ENCODE measurements at regions not wholly inside any gene's neighbourhood (a gene's known extent, or its start where the extent isn't known, plus 50 kb on each side); places are given as distances from the start of the nearest gene placed in this dataset.

DNA sequence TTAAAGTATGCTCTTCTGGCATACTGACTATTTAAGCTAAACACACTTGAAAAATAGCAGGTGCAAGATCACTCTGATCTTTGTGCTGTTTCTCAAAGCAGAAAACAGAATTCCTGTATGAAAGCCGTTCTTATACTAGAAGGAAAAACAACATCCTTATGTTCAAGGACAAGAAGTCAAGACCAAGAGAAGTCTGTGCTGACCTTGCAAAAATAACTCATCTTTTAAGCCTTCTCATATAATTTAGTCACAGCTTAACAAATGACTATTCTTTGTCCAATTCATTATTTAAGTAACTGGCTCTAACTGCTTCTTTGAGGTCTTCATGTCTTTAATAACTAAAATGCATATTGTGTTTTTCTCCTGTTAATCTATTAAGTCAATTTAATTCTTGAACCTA, 2750.2 kb upstream of the PCDH20 start:
- Histone ChIP-seq H3K4me1 (ENCODE audit: control insufficient read depth in 1 of 2, insufficient read depth in 2 of 2, low read length in 2 of 2) (no peaks in the 10 kb centered on the region), H4K12ac (ENCODE audit: low read depth, low read length) (no peak overlapping the region), H3K14ac (ENCODE audit: low read length) (no peak overlapping the region), H3K4me2 (ENCODE audit: low read length) (no peak overlapping the region), H3K4ac (ENCODE audit: low read depth, low read length) (no peak overlapping the region), H3K9me3 (ENCODE audit: insufficient read depth, low read depth, low read length) (peaks cover 2% of the 10 kb centered on the region), H3K79me1 (ENCODE audit: low read length) (no peaks in the 10 kb centered on the region), H2BK5ac (ENCODE audit: low read depth, low read length, poor library complexity) (no peak overlapping the region), H2BK120ac (ENCODE audit: insufficient read depth, low read length, poor library complexity) (no peak overlapping the region), H2AK5ac (ENCODE audit: low read length) (no peak overlapping the region), H3K27ac (ENCODE audit: low read depth, low read length) (no peak overlapping the region), H3K27me3 (ENCODE audit: insufficient read depth, low read length) (no peaks in the 10 kb centered on the region), H2BK12ac (ENCODE audit: low read length) (no peak overlapping the region), H3K36me3 (ENCODE audit: control insufficient read depth in 1 of 2, insufficient read depth in 2 of 2, low read length in 2 of 2) (no peaks in the 10 kb centered on the region), H3K23ac (ENCODE audit: low read length) (no peak overlapping the region), H4K91ac (ENCODE audit: low read depth, low read length) (no peak overlapping the region), H4K8ac (ENCODE audit: low read depth, low read length) (no peak overlapping the region), H3K9ac (ENCODE audit: low read length) (no peak overlapping the region), H2AFZ (ENCODE audit: insufficient read depth, low read length, poor library complexity) (no peak overlapping the region), H3K79me2 (ENCODE audit: control insufficient read depth, insufficient read depth, low read length, poor library complexity) (no peaks in the 10 kb centered on the region), H3K4me3 (ENCODE audit: low read depth, low read length) (no peak overlapping the region), H3K18ac (ENCODE audit: low read length) (no peak overlapping the region)
- DNase-seq, result no peak
- no CpG with 5 or more reads among the region's 1 CpG for WGBS (ENCODE audit: extremely low coverage, insufficient coverage, insufficient read length)

DNA sequence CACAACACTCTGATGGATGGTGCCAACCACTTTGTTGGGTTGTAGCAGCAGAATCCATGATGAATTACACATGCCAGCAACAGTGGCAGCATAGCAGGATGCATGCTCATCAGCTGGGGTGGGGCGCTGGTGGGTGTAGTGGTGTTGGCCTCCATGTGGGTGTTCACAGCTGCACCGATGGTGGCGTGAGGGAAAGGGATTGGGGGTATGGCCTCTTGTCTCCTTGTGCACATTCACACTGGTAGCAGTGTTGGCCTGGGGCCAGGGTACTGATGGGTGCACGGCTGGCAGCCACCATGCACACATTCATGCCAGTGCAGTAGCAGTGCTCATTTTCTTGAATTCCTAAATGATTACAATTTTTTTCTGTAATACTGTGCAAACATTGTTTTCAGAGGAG, 2748.8 kb upstream of the PCDH20 start:
- H4K12ac ChIP-seq (ENCODE audit: low read depth, low read length), result no peak overlapping the region
- H3K27me3 ChIP-seq (ENCODE audit: insufficient read depth, low read length), result no peaks in the 10 kb centered on the region
- H4K8ac ChIP-seq (ENCODE audit: low read depth, low read length), result no peak overlapping the region
- no peak overlapping the region for H3K27ac ChIP-seq (ENCODE audit: low read depth, low read length)
- no peak overlapping the region for H2BK5ac ChIP-seq (ENCODE audit: low read depth, low read length, poor library complexity)
- peak overlapping the region; percentile 44 for H3K4me3 ChIP-seq (ENCODE audit: low read depth, low read length)
- no peak overlapping the region for H3K4ac ChIP-seq (ENCODE audit: low read depth, low read length)
- H3K9me3 ChIP-seq (ENCODE audit: insufficient read depth, low read depth, low read length), result peaks cover 2% of the 10 kb centered on the region
- H2BK120ac ChIP-seq (ENCODE audit: insufficient read depth, low read length, poor library complexity), result no peak overlapping the region
- H3K23ac ChIP-seq (ENCODE audit: low read length), result no peak overlapping the region
- H2AK5ac ChIP-seq (ENCODE audit: low read length), result no peak overlapping the region
- WGBS (ENCODE audit: extremely low coverage, insufficient coverage, insufficient read length), result no CpG with 5 or more reads among the region's 4 CpGs
- no peak overlapping the region for H3K18ac ChIP-seq (ENCODE audit: low read length)
- DNase-seq, result no peak
- no peak overlapping the region for H4K91ac ChIP-seq (ENCODE audit: low read depth, low read length)
- H3K79me2 ChIP-seq (ENCODE audit: control insufficient read depth, insufficient read depth, low read length, poor library complexity), result no peaks in the 10 kb centered on the region
- H2BK12ac ChIP-seq (ENCODE audit: low read length), result no peak overlapping the region
- H3K4me2 ChIP-seq (ENCODE audit: low read length), result no peak overlapping the region
- no peaks in the 10 kb centered on the region for H3K36me3 ChIP-seq (ENCODE audit: control insufficient read depth in 1 of 2, insufficient read depth in 2 of 2, low read length in 2 of 2)
- H3K79me1 ChIP-seq (ENCODE audit: low read length), result no peaks in the 10 kb centered on the region
- no peak overlapping the region for H3K9ac ChIP-seq (ENCODE audit: low read length)
- no peak overlapping the region for H3K14ac ChIP-seq (ENCODE audit: low read length)
- no peak overlapping the region for H2AFZ ChIP-seq (ENCODE audit: insufficient read depth, low read length, poor library complexity)
- no peaks in the 10 kb centered on the region for H3K4me1 ChIP-seq (ENCODE audit: control insufficient read depth in 1 of 2, insufficient read depth in 2 of 2, low read length in 2 of 2)

DNA sequence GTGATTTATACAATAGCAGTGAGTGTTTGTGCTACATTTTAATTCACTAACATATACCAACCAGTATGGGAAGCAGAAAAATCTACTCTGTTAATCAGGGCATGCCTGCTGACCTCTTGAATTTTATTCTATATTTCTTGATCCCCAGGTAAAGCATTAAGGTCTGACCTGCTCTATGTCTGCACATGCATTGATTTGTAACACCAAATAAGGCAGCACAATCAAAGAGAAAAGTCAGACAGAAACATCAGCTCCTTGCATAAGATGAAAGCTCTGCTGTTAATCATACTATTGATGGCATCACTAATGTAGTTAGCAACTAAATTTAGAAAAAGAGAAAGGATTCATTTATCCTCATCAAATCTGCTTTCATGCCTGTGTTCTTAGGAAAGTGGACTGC, 2744.8 kb upstream of the PCDH20 start:
- Histone ChIP-seq H3K23ac (ENCODE audit: low read length) (no peak overlapping the region), H4K12ac (ENCODE audit: low read depth, low read length) (no peak overlapping the region), H3K4ac (ENCODE audit: low read depth, low read length) (no peak overlapping the region), H2BK12ac (ENCODE audit: low read length) (no peak overlapping the region), H4K8ac (ENCODE audit: low read depth, low read length) (no peak overlapping the region), H4K91ac (ENCODE audit: low read depth, low read length) (no peak overlapping the region), H2BK5ac (ENCODE audit: low read depth, low read length, poor library complexity) (no peak overlapping the region), H3K27ac (ENCODE audit: low read depth, low read length) (no peak overlapping the region), H3K9me3 (ENCODE audit: insufficient read depth, low read depth, low read length) (peaks cover 2% of the 10 kb centered on the region), H3K18ac (ENCODE audit: low read length) (no peak overlapping the region), H2BK120ac (ENCODE audit: insufficient read depth, low read length, poor library complexity) (no peak overlapping the region), H3K4me3 (ENCODE audit: low read depth, low read length) (no peak overlapping the region), H2AK5ac (ENCODE audit: low read length) (no peak overlapping the region), H3K9ac (ENCODE audit: low read length) (no peak overlapping the region), H3K79me1 (ENCODE audit: low read length) (no peaks in the 10 kb centered on the region), H3K14ac (ENCODE audit: low read length) (no peak overlapping the region), H2AFZ (ENCODE audit: insufficient read depth, low read length, poor library complexity) (no peak overlapping the region), H3K4me2 (ENCODE audit: low read length) (no peak overlapping the region), H3K27me3 (ENCODE audit: insufficient read depth, low read length) (no peaks in the 10 kb centered on the region), H3K36me3 (ENCODE audit: control insufficient read depth in 1 of 2, insufficient read depth in 2 of 2, low read length in 2 of 2) (no peaks in the 10 kb centered on the region), H3K79me2 (ENCODE audit: control insufficient read depth, insufficient read depth, low read length, poor library complexity) (no peaks in the 10 kb centered on the region), H3K4me1 (ENCODE audit: control insufficient read depth in 1 of 2, insufficient read depth in 2 of 2, low read length in 2 of 2) (no peaks in the 10 kb centered on the region)
- no peak for DNase-seq

DNA sequence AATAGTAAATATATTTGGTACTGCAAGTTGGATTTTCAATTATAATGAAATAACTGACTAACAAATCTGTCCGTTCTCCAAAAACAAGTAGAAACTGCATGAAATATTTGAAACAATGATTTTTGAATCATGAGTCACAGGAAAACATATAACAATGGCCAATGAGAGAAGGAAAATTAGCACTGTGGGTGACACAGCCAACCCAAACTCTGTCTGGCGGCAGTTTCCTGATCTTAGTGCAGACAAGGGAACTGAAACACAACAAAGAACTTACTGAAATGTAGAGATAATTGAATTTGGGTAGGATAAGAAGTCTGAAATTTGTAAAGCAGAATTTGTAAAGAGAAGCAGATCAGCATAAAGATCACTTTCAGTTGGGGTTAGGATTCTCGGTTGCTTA, 2743.3 kb upstream of the PCDH20 start:
- Histone ChIP-seq H3K79me2 (ENCODE audit: control insufficient read depth, insufficient read depth, low read length, poor library complexity) (no peaks in the 10 kb centered on the region), H3K27me3 (ENCODE audit: insufficient read depth, low read length) (no peaks in the 10 kb centered on the region), H2AK5ac (ENCODE audit: low read length) (no peak overlapping the region), H3K27ac (ENCODE audit: low read depth, low read length) (no peak overlapping the region), H3K14ac (ENCODE audit: low read length) (no peak overlapping the region), H3K4me2 (ENCODE audit: low read length) (no peak overlapping the region), H3K79me1 (ENCODE audit: low read length) (no peaks in the 10 kb centered on the region), H2AFZ (ENCODE audit: insufficient read depth, low read length, poor library complexity) (no peak overlapping the region), H4K91ac (ENCODE audit: low read depth, low read length) (no peak overlapping the region), H3K36me3 (ENCODE audit: control insufficient read depth in 1 of 2, insufficient read depth in 2 of 2, low read length in 2 of 2) (no peaks in the 10 kb centered on the region), H2BK5ac (ENCODE audit: low read depth, low read length, poor library complexity) (no peak overlapping the region), H3K9ac (ENCODE audit: low read length) (no peak overlapping the region), H3K9me3 (ENCODE audit: insufficient read depth, low read depth, low read length) (no peaks in the 10 kb centered on the region), H4K12ac (ENCODE audit: low read depth, low read length) (no peak overlapping the region), H3K23ac (ENCODE audit: low read length) (no peak overlapping the region), H2BK120ac (ENCODE audit: insufficient read depth, low read length, poor library complexity) (no peak overlapping the region), H3K4ac (ENCODE audit: low read depth, low read length) (no peak overlapping the region), H3K4me3 (ENCODE audit: low read depth, low read length) (no peak overlapping the region), H2BK12ac (ENCODE audit: low read length) (no peak overlapping the region), H3K4me1 (ENCODE audit: control insufficient read depth in 1 of 2, insufficient read depth in 2 of 2, low read length in 2 of 2) (no peaks in the 10 kb centered on the region), H3K18ac (ENCODE audit: low read length) (no peak overlapping the region), H4K8ac (ENCODE audit: low read depth, low read length) (no peak overlapping the region)
- no peak for DNase-seq
- no CpG with 5 or more reads among the region's 3 CpGs for WGBS (ENCODE audit: extremely low coverage, insufficient coverage, insufficient read length)

DNA sequence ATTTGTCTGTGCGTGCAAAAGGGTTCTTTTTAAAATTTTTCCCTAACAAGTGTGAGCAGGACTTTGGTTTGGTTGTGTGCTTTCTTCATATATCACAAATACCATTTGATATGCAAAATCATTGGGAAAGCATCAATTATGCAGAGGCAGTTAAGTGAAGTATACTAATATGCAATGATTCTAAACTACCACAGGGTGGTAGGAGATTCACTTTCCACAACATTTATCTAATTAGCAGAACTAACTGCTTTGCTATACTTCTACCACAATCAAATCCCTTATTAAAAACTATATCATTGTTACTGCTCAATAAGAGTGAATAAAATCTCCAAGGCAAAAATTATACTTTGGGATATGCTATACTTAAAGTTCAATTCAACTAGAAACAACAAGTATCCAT, 2738.9 kb upstream of the PCDH20 start:
- Histone ChIP-seq H3K4me3 (ENCODE audit: low read depth, low read length) (no peak overlapping the region), H3K23ac (ENCODE audit: low read length) (no peak overlapping the region), H3K27ac (ENCODE audit: low read depth, low read length) (no peak overlapping the region), H3K79me1 (ENCODE audit: low read length) (no peaks in the 10 kb centered on the region), H3K4me2 (ENCODE audit: low read length) (no peak overlapping the region), H2BK12ac (ENCODE audit: low read length) (no peak overlapping the region), H3K4me1 (ENCODE audit: control insufficient read depth in 1 of 2, insufficient read depth in 2 of 2, low read length in 2 of 2) (no peaks in the 10 kb centered on the region), H3K9me3 (ENCODE audit: insufficient read depth, low read depth, low read length) (no peaks in the 10 kb centered on the region), H3K14ac (ENCODE audit: low read length) (no peak overlapping the region), H3K4ac (ENCODE audit: low read depth, low read length) (no peak overlapping the region), H3K18ac (ENCODE audit: low read length) (no peak overlapping the region), H3K9ac (ENCODE audit: low read length) (no peak overlapping the region), H2AK5ac (ENCODE audit: low read length) (no peak overlapping the region), H3K36me3 (ENCODE audit: control insufficient read depth in 1 of 2, insufficient read depth in 2 of 2, low read length in 2 of 2) (no peaks in the 10 kb centered on the region), H4K12ac (ENCODE audit: low read depth, low read length) (no peak overlapping the region), H4K8ac (ENCODE audit: low read depth, low read length) (no peak overlapping the region), H3K27me3 (ENCODE audit: insufficient read depth, low read length) (no peaks in the 10 kb centered on the region), H2BK5ac (ENCODE audit: low read depth, low read length, poor library complexity) (no peak overlapping the region), H4K91ac (ENCODE audit: low read depth, low read length) (no peak overlapping the region), H2AFZ (ENCODE audit: insufficient read depth, low read length, poor library complexity) (no peak overlapping the region), H3K79me2 (ENCODE audit: control insufficient read depth, insufficient read depth, low read length, poor library complexity) (no peaks in the 10 kb centered on the region), H2BK120ac (ENCODE audit: insufficient read depth, low read length, poor library complexity) (no peak overlapping the region)
- DNase-seq, result no peak
- no CpG with 5 or more reads among the region's 1 CpG for WGBS (ENCODE audit: extremely low coverage, insufficient coverage, insufficient read length)
